BE2C (cell line): ENCODE measurements at regions not wholly inside any gene's neighbourhood (a gene's known extent, or its start where the extent isn't known, plus 50 kb on each side); places are given as distances from the start of the nearest gene placed in this dataset.
A peak's percentile ranks its signal among the peaks of the same experiment; 100 is the strongest.

Experiments used
- DNase-seq: peaks from one replicate; pipeline ENCODE4 v3.0.0-alpha.2; 2020
- H3K27me3 ChIP-seq: fragments of 250-450 bp; sonication (Bioruptor Pico); 2 replicates; pipeline ENCODE4 v1.5.1; 2020; ENCODE audit warnings: mild to moderate bottlenecking
- H3K36me3 ChIP-seq: fragments of 250-450 bp; sonication (Bioruptor Pico); 2 replicates; pipeline ENCODE4 v1.5.1; 2020; ENCODE audit warnings: mild to moderate bottlenecking
- H3K4me1 ChIP-seq: fragments of 250-450 bp; sonication (Bioruptor Pico); 2 replicates; pipeline ENCODE4 v1.5.1; 2020
- H3K4me3 ChIP-seq: 2 replicates; pipeline ENCODE4 v1.5.1; 2011; ENCODE audit warnings: low read depth, low read length
- H3K9me3 ChIP-seq: fragments of 250-450 bp; sonication (Bioruptor Pico); 2 replicates; pipeline ENCODE4 v1.5.1; 2020
- CTCF ChIP-seq: IDR thresholded peaks from 2 replicates; pipeline ENCODE4 v1.5.1; 2012; ENCODE audit warnings: mild to moderate bottlenecking, low read depth, low read length

GRCh38 chr13:104650431-104650830 is 1584.2 kb upstream of the SLC10A2 start:
- Histone ChIP-seq H3K4me1 (no peaks in the 10 kb centered on the region), H3K36me3 (no peaks in the 10 kb centered on the region), H3K27me3 (no peaks in the 10 kb centered on the region), H3K9me3 (no peaks in the 10 kb centered on the region), H3K4me3 (peak overlapping the region; percentile 49)
- no peak for TF ChIP-seq CTCF
- DNase-seq, result no peak

GRCh38 chr13:104648291-104648690 is 1582.1 kb upstream of the SLC10A2 start:
- no peaks in the 10 kb centered on the region for H3K9me3 ChIP-seq
- no peaks in the 10 kb centered on the region for H3K36me3 ChIP-seq
- no peaks in the 10 kb centered on the region for H3K4me1 ChIP-seq
- DNase-seq, result no peak
- TF ChIP-seq CTCF, result no peak
- H3K27me3 ChIP-seq, result no peaks in the 10 kb centered on the region
- no peak overlapping the region for H3K4me3 ChIP-seq

- peaks cover 4% of the 10 kb centered on the region; the same call in 1 of the 2 replicates for H3K4me1 ChIP-seq
Observed at GRCh38 chr13:104645786-104646185, 1579.6 kb upstream of the SLC10A2 start.

GRCh38 chr13:104641309-104641708 is 1575.1 kb upstream of the SLC10A2 start:
- no peaks in the 10 kb centered on the region for H3K9me3 ChIP-seq
- no peak overlapping the region for H3K4me3 ChIP-seq
- no peaks in the 10 kb centered on the region for H3K27me3 ChIP-seq
- no peaks in the 10 kb centered on the region for H3K36me3 ChIP-seq
- peak; percentile 21 for DNase-seq
- H3K4me1 ChIP-seq, result peaks cover 4% of the 10 kb centered on the region; the same call in 1 of the 2 replicates
- TF ChIP-seq CTCF, result no peak

More at GRCh38 chr13:104645786-104646185, 1579.6 kb upstream of the SLC10A2 start:
- Histone ChIP-seq H3K4me3 (no peak overlapping the region), H3K27me3 (no peaks in the 10 kb centered on the region), H3K9me3 (no peaks in the 10 kb centered on the region), H3K36me3 (no peaks in the 10 kb centered on the region)
- DNase-seq, result no peak
- no peak for TF ChIP-seq CTCF

GRCh38 chr13:104635879-104636278 is 1569.7 kb upstream of the SLC10A2 start:
- no peaks in the 10 kb centered on the region for H3K27me3 ChIP-seq
- no peaks in the 10 kb centered on the region for H3K36me3 ChIP-seq
- no peaks in the 10 kb centered on the region for H3K9me3 ChIP-seq
- no peak for TF ChIP-seq CTCF
- no peak overlapping the region for H3K4me3 ChIP-seq
- peaks cover 5% of the 10 kb centered on the region for H3K4me1 ChIP-seq
- DNase-seq, result no peak

GRCh38 chr13:104634016-104634415 is 1567.8 kb upstream of the SLC10A2 start:
- no peak for DNase-seq
- H3K4me1 ChIP-seq, result peaks cover 5% of the 10 kb centered on the region
- no peaks in the 10 kb centered on the region for H3K36me3 ChIP-seq
- no peak for TF ChIP-seq CTCF
- H3K9me3 ChIP-seq, result no peaks in the 10 kb centered on the region
- H3K4me3 ChIP-seq, result no peak overlapping the region
- no peaks in the 10 kb centered on the region for H3K27me3 ChIP-seq
